HCT116 (cell line): ENCODE measurements at regions not wholly inside any gene's neighbourhood (a gene's known extent, or its start where the extent isn't known, plus 50 kb on each side); places are given as distances from the start of the nearest gene placed in this dataset.

Experiments used
- ATAC-seq: fragments of 200-7000 bp; cut with Tn5 transposase; 2 replicates; pipeline ENCODE4 v1.9.1; 2020; ENCODE audit warnings: mild to moderate bottlenecking, moderate library complexity
- BruUV-seq: library from RNA; stranded (reverse); fragments of 400-500 nt; replicated peaks from 2 replicates; lab custom pipeline; 2021; lab: Mats Ljungman, UMichigan
- CTCF ChIA-PET: fragments of 300-600 bp; sonication (Branson Sonifier 250); formaldehyde crosslinking; loops from one replicate; lab custom pipeline; 2021; ENCODE audit warnings: antibody characterized with exemption; lab: Charles Lee
- POLR2A ChIA-PET: fragments of 300-600, 350-600 bp; sonication (Branson Sonifier 250); formaldehyde crosslinking; loops from one replicate; lab custom pipeline; 2021; ENCODE audit warnings: antibody characterized with exemption; lab: Charles Lee
- RAD21 ChIA-PET, 2 experiments: fragments of 300-600 bp; sonication (Branson Sonifier 250); formaldehyde crosslinking; loops; one replicate each; lab custom pipeline; 2023; ENCODE audit warnings: low total read pairs in 2 of 2; ENCODE audit not compliant: uncharacterized antibody in 2 of 2, unreplicated experiment in 2 of 2, low non-redundant PET in 1 of 2; lab: Charles Lee
- DNase-seq: peaks from one replicate; pipeline ENCODE4 v3.0.0-alpha.2; 2010; ENCODE audit warnings: low read depth, low spot score
- H2AFZ ChIP-seq: fragments of 200-600 bp; shearing (Covaris generic), sonication (generic); 2 replicates; pipeline ENCODE4 v1.6.1; 2017; ENCODE audit warnings: low read depth, mixed run types, mixed read lengths, antibody characterized with exemption, low read length; ENCODE audit not compliant: poor library complexity, severe bottlenecking
- H3K27ac ChIP-seq: 2 replicates; pipeline ENCODE4 v1.5.1; 2012; ENCODE audit warnings: low read depth, low read length
- H3K27me3 ChIP-seq: fragments of 200-600 bp; sonication (generic); 2 replicates; pipeline ENCODE4 v1.6.1; 2016; ENCODE audit warnings: mixed run types, low read length, mixed read lengths; ENCODE audit not compliant: insufficient read depth
- H3K36me3 ChIP-seq, 2 experiments: fragments of 200-500 bp in 1 of 2; fragments of 200-600 bp in 1 of 2; sonication (Bioruptor generic) in 1 of 2; sonication (generic) in 1 of 2; 2 replicates each; pipeline versions ENCODE4 v1.5.1 to v1.6.1; 2014 to 2016; ENCODE audit warnings: low read length in 2 of 2, inconsistent platforms in 1 of 2, mixed read lengths in 1 of 2, mixed run types in 1 of 2; ENCODE audit not compliant: insufficient read depth in 2 of 2, control insufficient read depth in 1 of 2
- H3K4me1 ChIP-seq, 2 experiments: fragments of 200-600 bp in 1 of 2; sonication (generic) in 1 of 2; 2 replicates each; pipeline versions ENCODE4 v1.5.1 to v1.6.1; 2012 to 2017; ENCODE audit warnings: low read length in 2 of 2, inconsistent platforms in 1 of 2, mild to moderate bottlenecking in 1 of 2, mixed read lengths in 1 of 2, mixed run types in 1 of 2, moderate library complexity in 1 of 2; ENCODE audit not compliant: insufficient read depth in 2 of 2, control insufficient read depth in 1 of 2
- H3K4me2 ChIP-seq: fragments of 200-600 bp; sonication (generic); 2 replicates; pipeline ENCODE4 v1.6.1; 2017; ENCODE audit warnings: mixed run types, low read length, mixed read lengths
- H3K4me3 ChIP-seq, 2 experiments: fragments of 200-600 bp in 1 of 2; sonication (generic) in 1 of 2; replicated peaks in 1 of 2; 2 replicates each; pipeline ENCODE4 v1.5.1; 2011 to 2016; ENCODE audit warnings: low read length in 2 of 2, control low read depth in 1 of 2, low read depth in 1 of 2, mild to moderate bottlenecking in 1 of 2, mixed read lengths in 1 of 2, mixed run types in 1 of 2
- H3K79me2 ChIP-seq: fragments of 200-600 bp; sonication (generic); 2 replicates; pipeline ENCODE4 v1.6.1; 2017; ENCODE audit warnings: mild to moderate bottlenecking, mixed run types, low read length, moderate library complexity, mixed read lengths; ENCODE audit not compliant: insufficient read depth
- H3K9ac ChIP-seq: fragments of 200-600 bp; sonication (generic); 2 replicates; pipeline ENCODE4 v1.6.1; 2016; ENCODE audit warnings: low read length, mixed read lengths
- H3K9me2 ChIP-seq: fragments of 200-600 bp; sonication (generic), shearing (Covaris generic); 2 replicates; pipeline ENCODE4 v1.6.1; 2017; ENCODE audit warnings: mixed run types, mild to moderate bottlenecking, moderate library complexity; ENCODE audit not compliant: insufficient read depth
- H3K9me3 ChIP-seq, 2 experiments: fragments of 200-500 bp in 1 of 2; fragments of 200-600 bp in 1 of 2; sonication (Bioruptor generic) in 1 of 2; sonication (generic) in 1 of 2; 2 replicates each; pipeline ENCODE4 v1.6.1; 2014 to 2017; ENCODE audit warnings: low read length in 2 of 2, mixed read lengths in 2 of 2, inconsistent platforms in 1 of 2, low read depth in 1 of 2, mild to moderate bottlenecking in 1 of 2, mixed run types in 1 of 2, moderate library complexity in 1 of 2; ENCODE audit not compliant: control insufficient read depth in 1 of 2, insufficient read depth in 1 of 2
- H4K20me1 ChIP-seq: fragments of 200-600 bp; sonication (generic), shearing (Covaris generic); 2 replicates; pipeline ENCODE4 v1.6.1; 2017; ENCODE audit warnings: mixed run types, mild to moderate bottlenecking, moderate library complexity; ENCODE audit not compliant: insufficient read depth
- CBX3 ChIP-seq: IDR thresholded peaks from 2 replicates; pipeline ENCODE4 v1.6.1; 2012; ENCODE audit warnings: low read depth
- CEBPB ChIP-seq: IDR thresholded peaks from 2 replicates; pipeline ENCODE4 v1.6.1; 2012; ENCODE audit warnings: low read depth
- EGR1 ChIP-seq: IDR thresholded peaks from 2 replicates; pipeline ENCODE4 v1.6.1; 2012; ENCODE audit warnings: low read depth
- ELF1 ChIP-seq: IDR thresholded peaks from 2 replicates; pipeline ENCODE4 v1.6.1; 2012; ENCODE audit warnings: low read depth, borderline replicate concordance
- EZH2 ChIP-seq: fragments of 200-600 bp; sonication (generic); IDR thresholded peaks from 2 replicates; pipeline ENCODE4 v1.6.1; 2017; ENCODE audit warnings: antibody characterized with exemption, mixed run types
- EZH2phosphoT487 ChIP-seq: fragments of 200-600 bp; IDR thresholded peaks from 2 replicates; pipeline ENCODE4 v1.6.1; 2018; ENCODE audit warnings: antibody characterized with exemption, borderline replicate concordance
- FOSL1 ChIP-seq: IDR thresholded peaks from 2 replicates; pipeline ENCODE4 v1.6.1; 2012; ENCODE audit warnings: low read depth
- JUND ChIP-seq: IDR thresholded peaks from 2 replicates; pipeline ENCODE4 v1.6.1; 2012
- POLR2A ChIP-seq: IDR thresholded peaks from 2 replicates; pipeline ENCODE4 v1.7.0; 2011; ENCODE audit warnings: borderline replicate concordance; ENCODE audit not compliant: insufficient read depth, insufficient read length; ENCODE audit errors: extremely low read depth
- POLR2AphosphoS5 ChIP-seq: IDR thresholded peaks from 2 replicates; pipeline ENCODE4 v1.6.1; 2011; ENCODE audit warnings: mild to moderate bottlenecking, low read depth, low read length, moderate library complexity
- RAD21 ChIP-seq: IDR thresholded peaks from 2 replicates; pipeline ENCODE4 v1.6.1; 2012; ENCODE audit warnings: low read depth, mild to moderate bottlenecking
- SP1 ChIP-seq: IDR thresholded peaks from 2 replicates; pipeline ENCODE4 v1.6.1; 2012; ENCODE audit warnings: low read depth
- TCF7L2 ChIP-seq: IDR thresholded peaks from 2 replicates; pipeline ENCODE4 v1.7.0; 2011; ENCODE audit warnings: borderline replicate concordance, inconsistent platforms; ENCODE audit not compliant: insufficient read depth, insufficient read length; ENCODE audit errors: extremely low read depth
- ZBTB33 ChIP-seq: IDR thresholded peaks from 2 replicates; pipeline ENCODE4 v1.6.1; 2011; ENCODE audit warnings: mild to moderate bottlenecking, low read length, moderate library complexity; ENCODE audit not compliant: insufficient replicate concordance; ENCODE audit errors: extremely low read depth
- ZFX ChIP-seq: fragments of 450-650 bp; IDR thresholded peaks from 2 replicates; pipeline ENCODE4 v1.6.1; 2017
- ZNF274 ChIP-seq: fragments of 200-500 bp; sonication (Bioruptor generic); IDR thresholded peaks from 2 replicates; pipeline ENCODE4 v1.6.1; 2014; ENCODE audit warnings: mild to moderate bottlenecking, low read depth, low read length, inconsistent platforms
- intact Hi-C: fragments of 100-400 bp; cut with micrococcal nuclease; formaldehyde crosslinking; loops from 2 replicates; pipeline ENCODE4 v1.10.0; 2022
- TF ChIP-seq, protein P1 (sequence below): IDR thresholded peaks from 2 replicates; pipeline ENCODE4 v1.6.1; 2012
- TF ChIP-seq, protein P2 (sequence below): IDR thresholded peaks from 2 replicates; pipeline ENCODE4 v1.6.1; 2012; ENCODE audit warnings: low read depth

DNA sequence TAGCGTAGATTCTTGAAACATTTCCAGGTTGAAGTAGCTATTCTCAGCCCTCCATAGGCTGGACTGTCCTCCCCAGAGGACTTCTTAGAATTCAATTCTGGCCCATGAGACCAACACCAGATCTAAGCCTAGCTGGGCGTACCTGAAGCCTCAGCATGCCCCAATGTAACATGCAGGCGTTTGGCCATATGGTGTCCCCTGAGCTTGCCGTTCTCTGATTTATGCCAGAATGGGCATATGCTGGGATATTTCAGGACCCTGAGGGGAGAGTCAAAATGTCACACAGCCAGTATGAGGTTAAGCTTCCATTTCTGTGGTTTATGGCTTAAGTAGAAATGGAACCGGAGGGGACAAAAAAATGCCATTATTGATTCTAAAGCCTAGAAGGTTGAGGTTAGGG, 317.7 kb upstream of the OBI1 start (continued):
- no peak for TF ChIP-seq EGR1
- TF ChIP-seq JUND, result no peak
- no peak for TF ChIP-seq RAD21
- TF ChIP-seq ZNF274, result no peak
- TF ChIP-seq CBX3, result no peak
- TF ChIP-seq TCF7L2, result no peak
- TF ChIP-seq FOSL1, result no peak
- TF ChIP-seq ZBTB33, result no peak
- TF ChIP-seq CEBPB, result no peak
- no peak for TF ChIP-seq ELF1
- no peak for TF ChIP-seq POLR2A
- TF ChIP-seq, protein P1, sequence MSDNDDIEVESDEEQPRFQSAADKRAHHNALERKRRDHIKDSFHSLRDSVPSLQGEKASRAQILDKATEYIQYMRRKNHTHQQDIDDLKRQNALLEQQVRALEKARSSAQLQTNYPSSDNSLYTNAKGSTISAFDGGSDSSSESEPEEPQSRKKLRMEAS, result no peak
- TF ChIP-seq EZH2, result no peak
- TF ChIP-seq, all 23 proteins: peak for 0

DNA sequence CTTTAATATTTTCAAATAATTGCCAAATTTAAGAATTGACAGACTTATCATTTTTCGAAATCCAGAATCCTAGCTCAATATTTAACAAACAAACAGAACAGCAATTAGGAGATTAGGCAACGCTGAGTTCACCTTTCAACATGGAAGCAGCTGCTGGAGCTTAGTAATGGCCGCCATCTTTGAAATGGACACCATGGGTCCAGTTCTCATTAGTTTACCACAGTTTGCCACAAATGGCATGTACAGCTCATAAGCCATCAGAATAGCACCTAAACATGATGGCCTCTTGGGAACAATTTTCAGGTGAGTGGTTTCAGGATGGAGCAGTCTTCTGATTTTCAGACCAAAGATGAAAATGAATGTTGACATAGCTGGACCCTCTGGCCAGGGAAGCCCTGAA, 313.6 kb upstream of the OBI1 start:
- BruUV-seq, result no TSS peak
- Histone ChIP-seq H3K36me3 (no peaks in the 10 kb centered on the region), H3K4me2 (no peak overlapping the region), H3K4me3 (no peak overlapping the region), H3K27me3 (no peaks in the 10 kb centered on the region; the same call in 1 of the 2 replicates), H3K79me2 (no peaks in the 10 kb centered on the region), H3K9me3 (no peaks in the 10 kb centered on the region), H4K20me1 (no peaks in the 10 kb centered on the region), H3K9ac (no peak overlapping the region), H3K4me1 (no peaks in the 10 kb centered on the region), H3K27ac (no peak overlapping the region), H3K9me2 (0 out of 2 replicates have a peak, but pooled peaks cover 3% of the 10 kb centered on the region), H2AFZ (no peak overlapping the region)
- TF ChIP-seq CBX3 (no peak), POLR2AphosphoS5 (no peak), EGR1 (no peak), ZFX (no peak), CEBPB (no peak), EZH2 (no peak), EZH2phosphoT487 (no peak), RAD21 (no peak), SP1 (no peak), ZNF274 (no peak)
- TF ChIP-seq, protein P2, sequence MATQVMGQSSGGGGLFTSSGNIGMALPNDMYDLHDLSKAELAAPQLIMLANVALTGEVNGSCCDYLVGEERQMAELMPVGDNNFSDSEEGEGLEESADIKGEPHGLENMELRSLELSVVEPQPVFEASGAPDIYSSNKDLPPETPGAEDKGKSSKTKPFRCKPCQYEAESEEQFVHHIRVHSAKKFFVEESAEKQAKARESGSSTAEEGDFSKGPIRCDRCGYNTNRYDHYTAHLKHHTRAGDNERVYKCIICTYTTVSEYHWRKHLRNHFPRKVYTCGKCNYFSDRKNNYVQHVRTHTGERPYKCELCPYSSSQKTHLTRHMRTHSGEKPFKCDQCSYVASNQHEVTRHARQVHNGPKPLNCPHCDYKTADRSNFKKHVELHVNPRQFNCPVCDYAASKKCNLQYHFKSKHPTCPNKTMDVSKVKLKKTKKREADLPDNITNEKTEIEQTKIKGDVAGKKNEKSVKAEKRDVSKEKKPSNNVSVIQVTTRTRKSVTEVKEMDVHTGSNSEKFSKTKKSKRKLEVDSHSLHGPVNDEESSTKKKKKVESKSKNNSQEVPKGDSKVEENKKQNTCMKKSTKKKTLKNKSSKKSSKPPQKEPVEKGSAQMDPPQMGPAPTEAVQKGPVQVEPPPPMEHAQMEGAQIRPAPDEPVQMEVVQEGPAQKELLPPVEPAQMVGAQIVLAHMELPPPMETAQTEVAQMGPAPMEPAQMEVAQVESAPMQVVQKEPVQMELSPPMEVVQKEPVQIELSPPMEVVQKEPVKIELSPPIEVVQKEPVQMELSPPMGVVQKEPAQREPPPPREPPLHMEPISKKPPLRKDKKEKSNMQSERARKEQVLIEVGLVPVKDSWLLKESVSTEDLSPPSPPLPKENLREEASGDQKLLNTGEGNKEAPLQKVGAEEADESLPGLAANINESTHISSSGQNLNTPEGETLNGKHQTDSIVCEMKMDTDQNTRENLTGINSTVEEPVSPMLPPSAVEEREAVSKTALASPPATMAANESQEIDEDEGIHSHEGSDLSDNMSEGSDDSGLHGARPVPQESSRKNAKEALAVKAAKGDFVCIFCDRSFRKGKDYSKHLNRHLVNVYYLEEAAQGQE, result no peak
- ATAC-seq, result no peak
- POLR2A ChIA-PET, result no interaction called here
- DNase-seq, result no peak
- intact Hi-C loops, result no loop called here
- RAD21 ChIA-PET, result no interaction called here
- CTCF ChIA-PET, result no interaction called here
